Activated T-helper 9 cell treated with anti-CD3 and anti-CD28 coated beads, Interleukin-2, amount 50 U/mL, for 16 hours (primary cell): ENCODE measurements at regions not wholly inside any gene's neighbourhood (a gene's known extent, or its start where the extent isn't known, plus 50 kb on each side); places are given as distances from the start of the nearest gene placed in this dataset.
"Not testable (repeated sequence)": the region's sequence is repeated elsewhere in the genome, so short reads cannot be mapped to it uniquely, and the experiment has no call there.

Experiments used
- DNase-seq: peaks from one replicate; pipeline ENCODE4 v3.0.0-alpha.2; 2020; ENCODE audit warnings: low read depth

GRCh38 chr20:60096166-60096565 is 137.9 kb downstream of the CDH26 start:
- no peak for DNase-seq

GRCh38 chr20:60097285-60097684 is 139.1 kb downstream of the CDH26 start:
- no peak for DNase-seq

- DNase-seq: no peak
These were observed 142.6 kb downstream of the CDH26 start for GRCh38 chr20:60100780-60101179.

- no peak for DNase-seq
These were observed 143.1 kb downstream of the CDH26 start for GRCh38 chr20:60101201-60101890.

- DNase-seq: no peak
These were observed 143.7 kb downstream of the CDH26 start for GRCh38 chr20:60101891-60102281.

GRCh38 chr20:60102665-60103210 is 144.5 kb downstream of the CDH26 start:
- no peak for DNase-seq

- DNase-seq: no peak
These were observed 147.0 kb downstream of the CDH26 start for GRCh38 chr20:60104993-60105803.

GRCh38 chr20:60106186-60106585 is 148.0 kb downstream of the CDH26 start:
- not testable (repeated sequence) for DNase-seq

- DNase-seq: no peak
These were observed 149.6 kb downstream of the CDH26 start for GRCh38 chr20:60107621-60108390.

GRCh38 chr20:60108397-60108796 is 150.2 kb downstream of the CDH26 start:
- no peak for DNase-seq

- no peak for DNase-seq
These were observed 155.0 kb downstream of the CDH26 start for GRCh38 chr20:60113024-60113724.

- no peak for DNase-seq
These were observed 155.5 kb downstream of the CDH26 start for GRCh38 chr20:60113771-60114170.

GRCh38 chr20:60115451-60115850 is 157.2 kb downstream of the CDH26 start:
- no peak for DNase-seq

- no peak for DNase-seq
These were observed 158.1 kb downstream of the CDH26 start for GRCh38 chr20:60116128-60116909.

- DNase-seq: no peak
These were observed 158.8 kb downstream of the CDH26 start for GRCh38 chr20:60117065-60117464.

- no peak for DNase-seq
These were observed 163.7 kb downstream of the CDH26 start for GRCh38 chr20:60121903-60122302.

GRCh38 chr20:60122671-60123070 is 164.4 kb downstream of the CDH26 start:
- no peak for DNase-seq

GRCh38 chr20:60123096-60123495 is 164.9 kb downstream of the CDH26 start:
- DNase-seq: no peak

- DNase-seq: no peak
These were observed 165.4 kb downstream of the CDH26 start for GRCh38 chr20:60123652-60124051.

- no peak for DNase-seq
These were observed 166.7 kb downstream of the CDH26 start for GRCh38 chr20:60124776-60125381.

GRCh38 chr20:60125513-60125912 is 167.3 kb downstream of the CDH26 start:
- DNase-seq: no peak
